OCI-LY3 (cell line): ENCODE measurements at regions not wholly inside any gene's neighbourhood (a gene's known extent, or its start where the extent isn't known, plus 50 kb on each side); places are given as distances from the start of the nearest gene placed in this dataset.

Source experiments
- H2AFZ ChIP-seq: fragments of 200-600, 300-600 bp; shearing (Covaris generic); 2 replicates; pipeline ENCODE4 v1.6.0; 2014; ENCODE audit warnings: antibody characterized with exemption, low read depth, low read length
- H3K27ac ChIP-seq: fragments of 200-600, 300-600 bp; sonication (generic); 2 replicates; pipeline ENCODE4 v1.5.1; 2014; ENCODE audit warnings: mild to moderate bottlenecking, low read length, moderate library complexity, mixed read lengths
- H3K27me3 ChIP-seq: fragments of 200-600, 300-600 bp; sonication (generic); 2 replicates; pipeline ENCODE4 v1.6.1; 2014; ENCODE audit warnings: low read depth, low read length, mixed read lengths
- H3K36me3 ChIP-seq: fragments of 200-600, 300-600 bp; sonication (generic); replicated peaks from 2 replicates; pipeline ENCODE3; 2014; ENCODE audit warnings: low read depth, low read length, mixed read lengths
- H3K4me1 ChIP-seq: fragments of 300-600, 200-600 bp; sonication (generic); 2 replicates; pipeline ENCODE4 v1.6.1; 2014; ENCODE audit warnings: low read length, mixed read lengths
- H3K4me2 ChIP-seq: fragments of 200-600, 300-600 bp; sonication (generic); 2 replicates; pipeline ENCODE4 v1.6.1; 2014; ENCODE audit warnings: low read length, mixed read lengths
- H3K4me3 ChIP-seq: fragments of 300-600, 200-600 bp; sonication (generic); 2 replicates; pipeline ENCODE4 v1.5.1; 2014; ENCODE audit warnings: antibody characterized with exemption, mild to moderate bottlenecking, low read length, moderate library complexity
- H3K79me2 ChIP-seq: fragments of 300-600, 200-600 bp; shearing (Covaris generic); 2 replicates; pipeline ENCODE4 v1.6.1; 2014; ENCODE audit warnings: mild to moderate bottlenecking, low read length, mixed read lengths
- H3K9ac ChIP-seq: fragments of 300-600, 200-600 bp; shearing (Covaris generic); 2 replicates; pipeline ENCODE4 v1.6.0; 2014; ENCODE audit warnings: mild to moderate bottlenecking, low read length, moderate library complexity
- H3K9me3 ChIP-seq: fragments of 200-600, 300-600 bp; shearing (Covaris generic); 2 replicates; pipeline ENCODE4 v1.6.1; 2014; ENCODE audit warnings: low read length, mixed read lengths; ENCODE audit not compliant: insufficient read depth
- H4K20me1 ChIP-seq: fragments of 200-600, 300-600 bp; sonication (generic); 2 replicates; pipeline ENCODE4 v1.6.1; 2016; ENCODE audit warnings: low read length, mixed read lengths; ENCODE audit not compliant: insufficient read depth
- EZH2phosphoT487 ChIP-seq: fragments of 200-600 bp; shearing (Covaris generic); IDR thresholded peaks from 2 replicates; pipeline ENCODE4 v1.6.1; 2018; ENCODE audit warnings: antibody characterized with exemption, mixed run types, low read depth
- TF ChIP-seq, protein P1 (sequence below): fragments of 200-600, 300-600 bp; sonication (generic); IDR thresholded peaks from 2 replicates; pipeline ENCODE4 v1.5.1; 2014; ENCODE audit warnings: antibody characterized with exemption, low read length, low read depth

DNA sequence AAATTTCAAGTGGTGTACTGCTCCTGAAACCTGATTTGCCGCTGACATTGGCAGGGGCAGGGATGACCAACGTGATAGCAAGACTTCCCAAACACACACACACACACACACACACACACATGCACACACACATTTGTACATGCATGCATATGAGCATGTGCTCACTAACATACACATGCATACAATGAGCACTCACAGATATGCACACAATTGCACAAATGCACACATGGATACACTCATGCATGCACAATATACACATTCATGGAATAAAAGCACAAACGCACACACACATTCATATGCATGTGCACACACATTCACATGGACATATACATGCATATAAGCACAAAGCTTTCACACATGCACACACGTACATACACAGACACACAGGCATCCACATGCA lies 181.2 kb upstream of the ZNF618 start:
- Histone ChIP-seq H3K27ac (no peak overlapping the region), H4K20me1 (no peaks in the 10 kb centered on the region), H3K79me2 (no peaks in the 10 kb centered on the region), H3K36me3 (no peaks in the 10 kb centered on the region), H3K4me3 (no peak overlapping the region), H3K27me3 (peaks cover 32% of the 10 kb centered on the region), H3K9me3 (no peaks in the 10 kb centered on the region), H3K4me2 (no peak overlapping the region), H2AFZ (no peak overlapping the region), H3K9ac (no peak overlapping the region), H3K4me1 (peaks cover 8% of the 10 kb centered on the region; the same call in 1 of the 2 replicates)
- no peak for TF ChIP-seq EZH2phosphoT487

DNA sequence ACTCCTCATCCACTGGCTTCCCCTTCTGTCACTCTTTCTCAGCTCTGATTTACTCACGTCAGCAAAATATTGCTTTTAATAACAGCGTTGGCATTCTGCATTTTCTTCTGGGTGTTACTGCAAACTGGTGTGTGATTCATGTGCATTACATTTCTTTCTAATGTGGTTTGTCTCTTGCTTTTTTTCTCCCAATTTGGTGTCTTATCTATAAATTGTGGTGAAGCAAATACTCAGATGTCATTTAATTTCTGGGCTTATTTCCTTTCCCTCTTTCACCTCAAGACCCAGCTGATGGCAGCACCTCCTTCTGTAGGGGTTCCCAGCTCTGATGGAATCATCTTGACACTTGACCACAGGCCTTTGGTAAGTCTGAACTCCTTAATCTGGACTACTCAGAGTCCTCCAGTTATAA lies 180.7 kb upstream of the ZNF618 start:
- no peaks in the 10 kb centered on the region for H3K9me3 ChIP-seq
- H3K27ac ChIP-seq, result no peak overlapping the region
- TF ChIP-seq, protein P1, sequence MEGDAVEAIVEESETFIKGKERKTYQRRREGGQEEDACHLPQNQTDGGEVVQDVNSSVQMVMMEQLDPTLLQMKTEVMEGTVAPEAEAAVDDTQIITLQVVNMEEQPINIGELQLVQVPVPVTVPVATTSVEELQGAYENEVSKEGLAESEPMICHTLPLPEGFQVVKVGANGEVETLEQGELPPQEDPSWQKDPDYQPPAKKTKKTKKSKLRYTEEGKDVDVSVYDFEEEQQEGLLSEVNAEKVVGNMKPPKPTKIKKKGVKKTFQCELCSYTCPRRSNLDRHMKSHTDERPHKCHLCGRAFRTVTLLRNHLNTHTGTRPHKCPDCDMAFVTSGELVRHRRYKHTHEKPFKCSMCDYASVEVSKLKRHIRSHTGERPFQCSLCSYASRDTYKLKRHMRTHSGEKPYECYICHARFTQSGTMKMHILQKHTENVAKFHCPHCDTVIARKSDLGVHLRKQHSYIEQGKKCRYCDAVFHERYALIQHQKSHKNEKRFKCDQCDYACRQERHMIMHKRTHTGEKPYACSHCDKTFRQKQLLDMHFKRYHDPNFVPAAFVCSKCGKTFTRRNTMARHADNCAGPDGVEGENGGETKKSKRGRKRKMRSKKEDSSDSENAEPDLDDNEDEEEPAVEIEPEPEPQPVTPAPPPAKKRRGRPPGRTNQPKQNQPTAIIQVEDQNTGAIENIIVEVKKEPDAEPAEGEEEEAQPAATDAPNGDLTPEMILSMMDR, result no peak
- TF ChIP-seq EZH2phosphoT487, result no peak
- H3K36me3 ChIP-seq, result no peaks in the 10 kb centered on the region
- no peak overlapping the region for H2AFZ ChIP-seq
- H3K9ac ChIP-seq, result no peak overlapping the region
- H3K4me3 ChIP-seq, result no peak overlapping the region
- peaks cover 32% of the 10 kb centered on the region for H3K27me3 ChIP-seq
- peaks cover 2% of the 10 kb centered on the region; the same call in 1 of the 2 replicates for H3K4me1 ChIP-seq
- H3K4me2 ChIP-seq, result no peak overlapping the region
- no peaks in the 10 kb centered on the region for H3K79me2 ChIP-seq
- no peaks in the 10 kb centered on the region for H4K20me1 ChIP-seq

DNA sequence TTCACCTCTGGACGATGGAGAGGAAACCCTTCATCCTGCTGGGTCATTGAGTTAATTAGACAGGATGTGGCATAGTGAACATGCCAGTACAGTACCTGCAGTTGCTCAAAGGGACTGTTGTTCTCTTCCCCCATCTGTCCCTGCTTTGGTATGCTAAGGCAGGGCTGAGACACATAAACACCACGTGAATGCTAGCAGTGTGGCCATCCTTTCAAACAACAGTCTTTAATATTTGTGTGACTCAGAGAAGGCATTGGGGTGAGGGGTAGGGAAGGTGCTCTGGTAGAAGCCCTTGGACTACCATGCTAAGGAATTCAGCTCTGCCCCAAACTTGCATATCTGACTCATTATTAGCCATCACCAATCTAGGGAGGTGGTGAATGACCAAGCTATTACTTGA lies 180.2 kb upstream of the ZNF618 start:
- Histone ChIP-seq H3K4me2 (no peak overlapping the region), H3K9me3 (no peaks in the 10 kb centered on the region), H3K27me3 (peaks cover 32% of the 10 kb centered on the region), H3K36me3 (no peaks in the 10 kb centered on the region), H3K4me1 (no peaks in the 10 kb centered on the region), H3K27ac (no peak overlapping the region), H3K79me2 (no peaks in the 10 kb centered on the region), H2AFZ (no peak overlapping the region), H3K4me3 (no peak overlapping the region), H3K9ac (no peak overlapping the region), H4K20me1 (no peaks in the 10 kb centered on the region)
- TF ChIP-seq EZH2phosphoT487, result no peak
- TF ChIP-seq, protein P1, result no peak

DNA sequence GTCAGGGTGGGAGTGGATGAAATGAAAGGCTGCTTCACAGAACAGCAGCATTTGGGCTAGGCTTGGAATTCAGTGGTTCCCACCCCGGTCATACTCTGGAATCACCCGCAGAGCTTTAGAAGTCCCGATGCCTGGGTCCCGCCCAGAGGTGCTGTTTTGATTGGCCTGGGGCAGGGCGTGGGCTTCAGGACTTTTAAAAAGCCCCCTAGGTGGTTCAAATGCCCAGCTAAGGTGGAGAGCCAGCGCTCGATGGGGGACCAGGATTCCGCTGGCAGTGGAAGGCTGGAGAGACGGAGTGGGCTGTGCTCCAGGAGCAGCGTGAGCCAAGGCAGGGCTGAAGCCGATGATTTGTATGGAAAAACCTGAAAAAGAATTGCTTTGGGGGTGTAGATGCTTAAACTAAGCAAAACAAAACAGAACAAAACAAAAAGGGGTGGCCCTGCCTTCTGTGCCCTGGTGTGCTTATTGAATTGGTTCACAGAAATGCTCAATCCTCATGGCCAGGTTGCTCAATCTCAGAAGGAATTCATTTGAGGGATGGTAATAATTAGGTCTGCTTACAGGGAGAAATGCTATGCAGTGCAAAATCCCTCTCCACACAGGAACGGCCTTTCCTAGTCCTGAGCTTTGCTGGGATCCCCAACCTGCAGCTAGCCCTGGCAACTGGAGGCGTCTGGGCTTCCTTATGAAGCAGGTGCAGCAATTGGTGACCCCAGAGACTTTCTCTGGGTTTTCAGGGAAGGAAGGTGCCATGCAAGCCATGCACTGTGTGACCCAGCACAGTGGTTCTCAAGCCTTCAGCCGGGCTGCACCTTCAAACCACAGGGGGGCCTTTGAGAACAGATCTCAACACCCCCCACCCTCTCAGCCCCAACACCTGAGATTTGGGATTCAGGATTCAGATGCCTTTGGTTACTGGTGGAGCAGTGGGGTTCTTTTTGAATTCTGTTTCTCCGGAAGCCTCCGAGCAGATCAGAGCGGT lies 174.0 kb upstream of the ZNF618 start:
- no peak overlapping the region for H3K4me3 ChIP-seq
- no peak overlapping the region for H3K27ac ChIP-seq
- H3K9ac ChIP-seq, result no peak overlapping the region
- TF ChIP-seq EZH2phosphoT487, result no peak
- TF ChIP-seq, protein P1, result no peak
- no peaks in the 10 kb centered on the region for H3K36me3 ChIP-seq
- no peaks in the 10 kb centered on the region for H3K4me1 ChIP-seq
- H4K20me1 ChIP-seq, result no peaks in the 10 kb centered on the region
- H3K4me2 ChIP-seq, result no peak overlapping the region
- no peak overlapping the region for H2AFZ ChIP-seq
- H3K79me2 ChIP-seq, result no peaks in the 10 kb centered on the region
- H3K9me3 ChIP-seq, result no peaks in the 10 kb centered on the region
- H3K27me3 ChIP-seq, result peaks cover 10% of the 10 kb centered on the region; the same call in 1 of the 2 replicates
